Inflammatory macrophage treated with lipopolysaccharide for 1 hour (primary cell): ENCODE measurements at regions not wholly inside any gene's neighbourhood (a gene's known extent, or its start where the extent isn't known, plus 50 kb on each side); places are given as distances from the start of the nearest gene placed in this dataset.
"Not testable (repeated sequence)": the region's sequence is repeated elsewhere in the genome, so short reads cannot be mapped to it uniquely, and the experiment has no call there.

Experiments used
- DNase-seq, 2 donors: peaks; one replicate each; pipeline ENCODE4 v3.0.0-alpha.2; 2020 to 2022

GRCh38 chr22:44650806-44651205 is 51.2 kb upstream of the PRR5 start:
- DNase-seq = peak in 1 of 2 donors; percentile 22

- DNase-seq = no peak
These were observed 53.0 kb upstream of the PRR5 start for GRCh38 chr22:44648821-44649565.

GRCh38 chr22:44648085-44648820 is 53.8 kb upstream of the PRR5 start:
- DNase-seq = no peak

GRCh38 chr22:44647141-44647540 is 54.9 kb upstream of the PRR5 start:
- DNase-seq = no peak

- DNase-seq = no peak
These were observed 55.3 kb upstream of the PRR5 start for GRCh38 chr22:44646668-44647067.

GRCh38 chr22:44646141-44646540 is 55.9 kb upstream of the PRR5 start:
- no peak for DNase-seq

- no peak for DNase-seq
These were observed 56.5 kb upstream of the PRR5 start for GRCh38 chr22:44645531-44645930.

GRCh38 chr22:44645083-44645482 is 56.9 kb upstream of the PRR5 start:
- DNase-seq = no peak

GRCh38 chr22:44643526-44644101 is 58.4 kb upstream of the PRR5 start:
- DNase-seq = not testable (repeated sequence)

- DNase-seq = no peak
These were observed 59.8 kb upstream of the PRR5 start for GRCh38 chr22:44642096-44642644.

GRCh38 chr22:44640618-44641155 is 61.3 kb upstream of the PRR5 start:
- DNase-seq = no peak

GRCh38 chr22:44639891-44640617 is 62.0 kb upstream of the PRR5 start:
- DNase-seq = no peak

- DNase-seq = no peak
These were observed 62.8 kb upstream of the PRR5 start for GRCh38 chr22:44638971-44639760.

- DNase-seq = not testable (repeated sequence)
These were observed 65.3 kb upstream of the PRR5 start for GRCh38 chr22:44636502-44637206.

GRCh38 chr22:44635567-44635966 is 66.4 kb upstream of the PRR5 start:
- DNase-seq = not testable (repeated sequence)

GRCh38 chr22:44634426-44635321 is 67.3 kb upstream of the PRR5 start:
- no peak for DNase-seq

- no peak for DNase-seq
These were observed 68.4 kb upstream of the PRR5 start for GRCh38 chr22:44633647-44634046.

- peak; percentile 25 to 29 for DNase-seq
These were observed 69.2 kb upstream of the PRR5 start for GRCh38 chr22:44632541-44633396.

GRCh38 chr22:44630826-44631225 is 71.2 kb upstream of the PRR5 start:
- DNase-seq = no peak
